ENCODE measurements at regions not wholly inside any gene's neighbourhood (a gene's known extent, or its start where the extent isn't known, plus 50 kb on each side); places are given as distances from the start of the nearest gene placed in this dataset.
A peak's percentile ranks its signal among the peaks of the same experiment; 100 is the strongest.

- DNase-seq: no peak
- intact Hi-C loops (cut with DNase I): no loop called here
Measured at GRCh38 chr1:98072047-98072446, 151.2 kb upstream of the DPYD start.

GRCh38 chr1:98068016-98068415, 147.2 kb upstream of the DPYD start:
- intact Hi-C loops (cut with DNase I): no loop called here
- no peak for DNase-seq

- intact Hi-C loops (cut with DNase I): no loop called here
- DNase-seq: no peak
Measured at GRCh38 chr1:98066911-98067310, 146.1 kb upstream of the DPYD start.

GRCh38 chr1:98059620-98060019, 138.8 kb upstream of the DPYD start:
- intact Hi-C loops (cut with DNase I): loop anchor here (10.0 kb wide), 1 partner anchor 135 kb away; the partner anchor contains the start of gene DPYD
- DNase-seq: no peak

GRCh38 chr1:98058676-98059075, 137.8 kb upstream of the DPYD start:
- DNase-seq: no peak
- intact Hi-C loops (cut with DNase I): loop anchor here (10.0 kb wide), 1 partner anchor 134 kb away; the partner anchor contains the start of gene DPYD

- peak in 1 of 42 donors; percentile 40 for DNase-seq
- intact Hi-C loops (cut with DNase I): loop anchor here (10.0 kb wide), 1 partner anchor 133 kb away; the partner anchor contains the start of gene DPYD
Measured at GRCh38 chr1:98057236-98057910, 136.5 kb upstream of the DPYD start.

GRCh38 chr1:98056781-98057180, 135.9 kb upstream of the DPYD start:
- intact Hi-C loops (cut with DNase I): loop anchor here (10.0 kb wide), 1 partner anchor 132 kb away; the partner anchor contains the start of gene DPYD
- DNase-seq: no peak

GRCh38 chr1:98055457-98055856, 134.6 kb upstream of the DPYD start:
- intact Hi-C loops (cut with DNase I): loop anchor here (10.0 kb wide), 1 partner anchor 131 kb away; the partner anchor contains the start of gene DPYD
- DNase-seq: no peak

GRCh38 chr1:98054786-98055185, 134.0 kb upstream of the DPYD start:
- intact Hi-C loops (cut with DNase I): loop anchor here (10.0 kb wide), 1 partner anchor 130 kb away; the partner anchor contains the start of gene DPYD

GRCh38 chr1:98054367-98054701, 133.5 kb upstream of the DPYD start:
- DNase-seq: no peak
- intact Hi-C loops (cut with DNase I): loop anchor here (10.0 kb wide), 1 partner anchor 130 kb away; the partner anchor contains the start of gene DPYD

More at GRCh38 chr1:98054786-98055185, 134.0 kb upstream of the DPYD start:
- no peak for DNase-seq

- intact Hi-C loops (cut with DNase I): loop anchor here (10.0 kb wide), 1 partner anchor 129 kb away; the partner anchor contains the start of gene DPYD
- peak in 39 of 42 donors; percentile 43 to 86 (median 69) for DNase-seq
Measured at GRCh38 chr1:98053471-98054366, 132.9 kb upstream of the DPYD start.

- intact Hi-C loops (cut with DNase I): loop anchor here (10.0 kb wide), 1 partner anchor 126 kb away; the partner anchor contains the start of gene DPYD
- DNase-seq: peak; percentile 45 to 95 (median 86)
Measured at GRCh38 chr1:98051065-98051675, 130.3 kb upstream of the DPYD start.

- intact Hi-C loops (cut with DNase I): loop anchor here (10.0 kb wide), 1 partner anchor 125 kb away; the partner anchor contains the start of gene DPYD
- peak; percentile 23 to 81 (median 64) for DNase-seq
Measured at GRCh38 chr1:98049370-98050135, 128.7 kb upstream of the DPYD start.

GRCh38 chr1:98048751-98049325, 128.0 kb upstream of the DPYD start:
- DNase-seq: peak in 9 of 42 donors; percentile 2 to 45 (median 12)
- intact Hi-C loops (cut with DNase I): no loop called here

GRCh38 chr1:98048244-98048643, 127.4 kb upstream of the DPYD start:
- DNase-seq: peak; percentile 63 to 93 (median 82)
- intact Hi-C loops (cut with DNase I): no loop called here

- no peak for DNase-seq
- intact Hi-C loops (cut with DNase I): no loop called here
Measured at GRCh38 chr1:98047171-98047570, 126.3 kb upstream of the DPYD start.

GRCh38 chr1:98045767-98046641, 125.2 kb upstream of the DPYD start:
- intact Hi-C loops (cut with DNase I): no loop called here
- peak in 35 of 42 donors; percentile 10 to 76 (median 46) for DNase-seq

Data from head of caudate nucleus (tissue), 42 donors.